Activated T-helper 2 cell treated with anti-CD3 and anti-CD28 coated beads, Interferon-gamma antibody, Interleukin-2, Interleukin-4, amounts not matched to agents 10 μg/mL and 5 μg/mL and 100 μg/mL, durations not matched to agents 14 hours and 24 hours and 36 hours (primary cell): ENCODE measurements at regions not wholly inside any gene's neighbourhood (a gene's known extent, or its start where the extent isn't known, plus 50 kb on each side); places are given as distances from the start of the nearest gene placed in this dataset.

Source experiments
- DNase-seq: peaks from one replicate; pipeline ENCODE4 v3.0.0; 2021; ENCODE audit warnings: low spot score
- H3K27ac Mint-ChIP-seq: one replicate; pipeline ENCODE4 v1.8.0; 2021; ENCODE audit warnings: mixed read lengths
- H3K27me3 Mint-ChIP-seq: one replicate; pipeline ENCODE4 v1.8.0; 2021; ENCODE audit warnings: low read depth, mixed read lengths
- H3K36me3 Mint-ChIP-seq: one replicate; pipeline ENCODE4 v1.8.0; 2021; ENCODE audit warnings: low read depth, mixed read lengths
- H3K4me1 Mint-ChIP-seq: one replicate; pipeline ENCODE4 v1.8.0; 2021; ENCODE audit warnings: low read depth, mixed read lengths
- H3K4me3 Mint-ChIP-seq: one replicate; pipeline ENCODE4 v1.8.0; 2021; ENCODE audit warnings: low read depth, mild to moderate bottlenecking, moderate library complexity, mixed read lengths
- H3K9me3 Mint-ChIP-seq: one replicate; pipeline ENCODE4 v1.8.0; 2021; ENCODE audit warnings: mixed read lengths
- intact Hi-C: fragments of 100-400 bp; cut with micrococcal nuclease; formaldehyde crosslinking; loops from one replicate; pipeline ENCODE4 v1.15.1; 2023

GRCh38 chr10:113264333-113265131 is 288.3 kb upstream of the HABP2 start:
- Mint-ChIP-seq H3K4me3 (no peak overlapping the region), H3K27ac (no peak overlapping the region), H3K9me3 (no peaks in the 10 kb centered on the region), H3K27me3 (peaks cover 9% of the 10 kb centered on the region), H3K4me1 (no peaks in the 10 kb centered on the region), H3K36me3 (no peaks in the 10 kb centered on the region)
- intact Hi-C loops = no loop called here
- DNase-seq = no peak

DNA sequence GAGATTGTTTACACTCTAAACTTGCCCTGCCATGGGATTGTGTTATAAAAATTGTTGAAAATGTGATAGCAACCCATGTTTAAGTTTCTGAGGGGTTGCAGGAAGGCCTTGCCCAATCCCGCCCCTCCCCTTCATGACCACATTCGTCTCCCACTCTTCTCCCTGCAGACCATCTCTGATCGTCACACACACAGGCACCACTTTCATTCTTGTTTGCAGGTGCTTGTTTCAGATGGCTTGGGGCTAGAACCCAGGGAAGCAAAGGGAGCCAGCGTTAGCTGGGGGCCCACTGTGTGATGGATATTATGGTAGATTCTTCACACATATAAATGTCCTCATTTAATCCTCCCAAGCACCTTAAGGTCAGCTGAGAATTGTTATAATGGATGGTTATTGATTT is 286.7 kb upstream of the HABP2 start:
- Mint-ChIP-seq H3K27me3 (peaks cover 8% of the 10 kb centered on the region), H3K27ac (no peak overlapping the region), H3K4me3 (no peak overlapping the region), H3K36me3 (no peaks in the 10 kb centered on the region), H3K9me3 (no peaks in the 10 kb centered on the region), H3K4me1 (no peaks in the 10 kb centered on the region)
- intact Hi-C loops = no loop called here
- DNase-seq = no peak

DNA sequence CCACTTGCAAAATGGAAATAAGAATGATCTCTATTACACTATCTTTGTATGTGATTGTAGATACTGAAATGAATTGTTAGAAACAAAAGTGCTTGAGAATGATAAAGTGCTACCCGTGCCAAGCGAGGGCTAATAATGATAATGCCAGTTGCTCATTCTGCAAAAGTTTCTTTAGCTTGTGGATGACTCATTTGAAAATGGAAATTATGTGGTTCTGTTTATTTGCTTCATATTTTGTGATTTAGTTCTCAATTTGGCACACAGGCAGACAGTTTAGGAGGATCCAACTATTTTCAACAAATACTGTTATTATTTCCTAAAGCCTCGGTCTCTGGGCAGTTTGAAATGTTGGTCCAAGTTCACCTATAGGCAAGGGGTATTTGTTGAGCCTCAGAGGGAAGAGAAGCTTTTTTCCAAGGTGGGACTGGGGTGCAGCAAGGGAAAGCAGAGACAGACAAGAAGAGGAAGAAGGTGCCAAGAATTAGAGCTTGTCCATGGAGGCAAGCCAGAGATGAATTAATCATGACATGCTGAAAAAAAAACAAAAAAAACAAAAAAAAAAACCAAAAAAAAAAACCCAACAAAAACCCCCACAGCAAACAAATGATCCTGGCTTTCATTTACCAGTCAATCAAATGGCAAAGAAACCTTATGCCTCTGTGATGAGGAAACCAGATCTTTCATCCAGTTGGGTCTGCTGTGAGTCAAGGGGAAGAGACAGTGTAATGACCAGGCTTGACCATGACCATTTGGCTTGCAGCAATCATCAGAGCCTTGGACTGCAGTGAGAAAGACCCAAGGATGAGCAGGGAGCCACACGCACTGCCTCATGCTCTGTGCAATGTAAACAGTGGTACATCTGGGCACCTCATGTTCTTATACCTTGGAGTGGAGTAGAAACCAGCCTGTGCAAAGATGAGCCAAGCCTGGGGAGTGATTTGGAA is 285.0 kb upstream of the HABP2 start:
- no peaks in the 10 kb centered on the region for H3K36me3 Mint-ChIP-seq
- H3K27me3 Mint-ChIP-seq = peaks cover 3% of the 10 kb centered on the region
- DNase-seq = no peak
- H3K9me3 Mint-ChIP-seq = no peaks in the 10 kb centered on the region
- intact Hi-C loops = no loop called here
- H3K27ac Mint-ChIP-seq = no peak overlapping the region
- no peak overlapping the region for H3K4me3 Mint-ChIP-seq
- H3K4me1 Mint-ChIP-seq = no peaks in the 10 kb centered on the region

GRCh38 chr10:113269333-113269732 is 283.5 kb upstream of the HABP2 start:
- Mint-ChIP-seq H3K9me3 (no peaks in the 10 kb centered on the region), H3K4me1 (no peaks in the 10 kb centered on the region), H3K27ac (no peak overlapping the region), H3K36me3 (no peaks in the 10 kb centered on the region), H3K27me3 (peaks cover under 1% of the 10 kb centered on the region), H3K4me3 (no peak overlapping the region)
- intact Hi-C loops = no loop called here
- no peak for DNase-seq

- Mint-ChIP-seq H3K27me3 (no peaks in the 10 kb centered on the region), H3K4me3 (no peak overlapping the region), H3K9me3 (peaks cover 6% of the 10 kb centered on the region), H3K27ac (no peak overlapping the region), H3K4me1 (no peaks in the 10 kb centered on the region), H3K36me3 (no peaks in the 10 kb centered on the region)
- no peak for DNase-seq
- intact Hi-C loops = no loop called here
These were observed 280.3 kb upstream of the HABP2 start for GRCh38 chr10:113272511-113272910.

DNA sequence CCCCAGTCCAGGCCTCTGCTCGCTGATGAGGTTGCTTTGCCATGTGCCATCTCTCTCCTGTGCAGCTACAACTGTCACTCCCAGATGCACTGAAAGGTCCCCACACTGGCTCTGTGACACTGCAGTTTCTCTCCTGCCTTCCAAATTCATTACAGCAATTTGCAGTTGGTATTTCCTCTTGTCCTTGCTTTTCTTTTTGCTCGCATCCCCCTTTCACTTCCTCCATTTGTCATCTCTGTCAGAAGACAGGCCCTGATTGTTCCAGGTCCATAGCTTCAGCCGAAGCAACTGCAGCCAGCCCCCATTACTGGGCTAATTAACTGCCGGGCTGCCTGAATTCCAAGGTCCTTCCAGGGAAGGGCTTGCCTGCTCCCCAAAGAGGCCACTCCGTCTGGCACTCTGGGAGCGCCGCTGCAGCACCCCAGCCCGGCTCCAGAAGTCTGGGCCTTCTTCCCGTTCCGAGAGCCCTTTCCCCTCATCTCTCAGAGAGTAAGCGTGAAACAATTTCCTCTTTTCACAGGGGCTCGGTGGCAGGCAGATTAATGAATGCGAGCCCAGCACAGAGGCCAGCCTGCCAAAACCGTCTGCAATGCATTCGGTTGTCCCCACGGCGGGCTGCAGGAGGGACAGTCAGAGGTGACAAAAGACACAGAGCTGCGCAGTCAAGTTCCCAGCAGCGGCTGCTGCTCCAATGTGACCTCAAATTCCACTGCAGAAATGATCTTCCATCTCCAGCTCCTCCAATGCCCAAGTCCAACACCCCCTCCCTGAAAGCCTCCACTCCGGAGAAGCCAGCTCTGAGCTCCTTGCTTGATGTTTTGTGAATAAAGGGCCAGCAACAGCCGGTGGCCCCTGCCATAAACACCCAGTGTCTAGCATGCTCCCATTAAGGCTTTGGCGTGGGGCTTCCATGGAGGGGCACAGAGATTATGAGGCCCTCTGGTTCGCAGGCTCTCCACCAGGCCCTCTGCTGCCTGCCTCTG is 279.4 kb upstream of the HABP2 start:
- Mint-ChIP-seq H3K4me3 (no peak overlapping the region), H3K27ac (no peak overlapping the region), H3K27me3 (no peaks in the 10 kb centered on the region), H3K4me1 (no peaks in the 10 kb centered on the region), H3K36me3 (no peaks in the 10 kb centered on the region), H3K9me3 (peaks cover 6% of the 10 kb centered on the region)
- no peak for DNase-seq
- intact Hi-C loops = no loop called here

DNA sequence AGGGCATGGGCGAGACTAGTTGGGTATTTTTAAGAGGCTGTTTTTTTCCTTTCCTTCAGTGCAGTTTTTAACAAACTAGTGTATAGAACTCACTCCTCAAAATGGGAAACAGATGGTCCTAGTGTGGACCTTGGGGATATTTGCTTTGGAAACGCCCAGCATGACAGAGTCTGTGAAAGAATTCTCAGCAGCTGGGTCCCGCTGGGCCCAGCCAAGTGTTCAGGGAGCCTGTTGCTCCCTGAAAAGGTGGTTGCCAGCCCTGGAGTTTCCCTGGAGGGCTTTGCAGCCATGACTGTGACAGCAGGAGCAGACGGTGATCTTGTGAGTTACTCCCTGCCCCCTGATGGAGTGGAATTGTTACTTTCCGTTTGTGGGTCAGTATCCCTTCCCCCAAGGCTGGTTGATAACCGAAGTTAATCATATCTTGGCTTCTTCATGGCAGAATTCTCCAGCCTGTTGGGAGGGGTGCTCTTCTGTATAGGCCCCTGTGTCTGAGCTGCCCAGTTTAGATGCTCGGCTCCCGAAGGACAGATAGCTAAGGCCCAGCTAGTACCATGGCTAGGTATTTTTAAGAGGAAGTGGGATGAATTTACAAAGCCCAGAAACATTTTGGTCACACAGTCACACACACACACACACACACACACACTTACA is 278.6 kb upstream of the HABP2 start:
- no peak for DNase-seq
- Mint-ChIP-seq H3K36me3 (no peaks in the 10 kb centered on the region), H3K27me3 (no peaks in the 10 kb centered on the region), H3K27ac (no peak overlapping the region), H3K4me1 (no peaks in the 10 kb centered on the region), H3K4me3 (no peak overlapping the region), H3K9me3 (peaks cover 6% of the 10 kb centered on the region)
- intact Hi-C loops = no loop called here

DNA sequence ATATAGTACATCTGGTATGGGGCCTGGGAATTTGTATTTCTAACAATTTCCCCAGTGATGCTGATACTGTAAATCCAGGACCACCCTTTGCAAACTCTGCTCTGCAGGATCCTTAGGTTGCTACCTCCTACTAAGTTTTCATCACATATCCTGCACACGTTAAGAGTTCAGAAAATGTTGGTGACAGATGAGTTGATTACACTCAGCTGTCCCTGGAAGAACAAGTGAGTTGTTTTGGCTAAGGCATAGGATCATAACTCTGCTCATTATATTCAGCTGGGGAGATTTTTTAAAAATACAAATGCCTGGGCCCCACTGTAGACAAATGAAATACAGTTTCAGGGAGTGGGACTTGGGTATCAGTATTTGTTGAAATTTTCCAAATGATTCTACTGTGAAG is 274.6 kb upstream of the HABP2 start:
- H3K27ac Mint-ChIP-seq = no peak overlapping the region
- H3K27me3 Mint-ChIP-seq = peaks cover 3% of the 10 kb centered on the region

GRCh38 chr10:113278664-113279063 is 274.2 kb upstream of the HABP2 start:
- Mint-ChIP-seq H3K4me3 (no peak overlapping the region), H3K4me1 (no peaks in the 10 kb centered on the region), H3K27me3 (peaks cover 3% of the 10 kb centered on the region), H3K27ac (no peak overlapping the region), H3K9me3 (peaks cover 6% of the 10 kb centered on the region), H3K36me3 (no peaks in the 10 kb centered on the region)
- DNase-seq = no peak
- intact Hi-C loops = no loop called here

More for the DNA sequence above, 274.6 kb upstream of the HABP2 start:
- no peak overlapping the region for H3K4me3 Mint-ChIP-seq
- H3K36me3 Mint-ChIP-seq = no peaks in the 10 kb centered on the region
- intact Hi-C loops = no loop called here
- no peaks in the 10 kb centered on the region for H3K4me1 Mint-ChIP-seq
- no peak for DNase-seq
- peaks cover 6% of the 10 kb centered on the region for H3K9me3 Mint-ChIP-seq

GRCh38 chr10:113279262-113279661 is 273.6 kb upstream of the HABP2 start:
- H3K4me1 Mint-ChIP-seq = no peaks in the 10 kb centered on the region
- peaks cover 6% of the 10 kb centered on the region for H3K9me3 Mint-ChIP-seq
- no peak overlapping the region for H3K27ac Mint-ChIP-seq

DNA sequence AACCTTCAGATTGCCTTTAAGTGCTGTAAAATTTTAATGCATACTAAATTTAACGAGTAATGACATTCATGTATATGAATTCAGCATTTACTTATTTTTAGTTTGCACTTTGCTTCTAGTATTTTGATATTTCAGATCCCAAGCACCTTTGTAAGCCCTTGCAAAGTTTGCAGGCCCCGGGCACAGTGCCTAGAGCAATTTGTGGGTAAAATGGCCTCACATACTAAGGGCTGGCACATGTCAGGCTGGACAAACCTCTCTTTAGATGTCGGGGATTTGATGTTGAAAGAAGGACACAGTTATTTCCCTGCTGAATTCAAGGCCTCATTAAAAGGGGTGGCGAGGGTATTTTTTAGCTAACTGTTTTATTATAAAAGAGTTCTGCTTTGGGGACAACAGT is 270.3 kb upstream of the HABP2 start:
- Mint-ChIP-seq H3K27ac (no peak overlapping the region), H3K9me3 (no peaks in the 10 kb centered on the region), H3K27me3 (peaks cover 3% of the 10 kb centered on the region), H3K4me1 (no peaks in the 10 kb centered on the region), H3K36me3 (no peaks in the 10 kb centered on the region), H3K4me3 (no peak overlapping the region)
- intact Hi-C loops = no loop called here
- no peak for DNase-seq

More at GRCh38 chr10:113279262-113279661, 273.6 kb upstream of the HABP2 start:
- Mint-ChIP-seq H3K4me3 (no peak overlapping the region), H3K27me3 (peaks cover 3% of the 10 kb centered on the region), H3K36me3 (no peaks in the 10 kb centered on the region)
- intact Hi-C loops = no loop called here
- DNase-seq = no peak

- no peaks in the 10 kb centered on the region for H3K4me1 Mint-ChIP-seq
- no peak overlapping the region for H3K4me3 Mint-ChIP-seq
- DNase-seq = no peak
- no peak overlapping the region for H3K27ac Mint-ChIP-seq
- H3K36me3 Mint-ChIP-seq = no peaks in the 10 kb centered on the region
- peaks cover 3% of the 10 kb centered on the region for H3K27me3 Mint-ChIP-seq
- intact Hi-C loops = no loop called here
- H3K9me3 Mint-ChIP-seq = no peaks in the 10 kb centered on the region
These were observed 269.7 kb upstream of the HABP2 start for GRCh38 chr10:113283189-113283588.
